HFFc6 (cell line): ENCODE measurements at regions not wholly inside any gene's neighbourhood (a gene's known extent, or its start where the extent isn't known, plus 50 kb on each side); places are given as distances from the start of the nearest gene placed in this dataset.

Experiments
- DNase-seq: peaks from one replicate; pipeline ENCODE4 v3.0.0-alpha.2; 2018
- H3K27ac Mint-ChIP-seq: 2 replicates; pipeline ENCODE4 v1.8.0; 2020; ENCODE audit warnings: mild to moderate bottlenecking, mixed read lengths
- H3K27me3 Mint-ChIP-seq: 2 replicates; pipeline ENCODE4 v1.8.0; 2021; ENCODE audit warnings: mild to moderate bottlenecking, moderate library complexity, mixed read lengths; ENCODE audit not compliant: insufficient read depth
- H3K36me3 Mint-ChIP-seq: 2 replicates; pipeline ENCODE4 v1.8.0; 2021; ENCODE audit warnings: low read depth, mixed read lengths
- H3K4me1 Mint-ChIP-seq: 2 replicates; pipeline ENCODE4 v1.8.0; 2020; ENCODE audit warnings: low read depth, mixed read lengths
- H3K4me3 Mint-ChIP-seq: 2 replicates; pipeline ENCODE4 v1.8.0; 2020; ENCODE audit warnings: mild to moderate bottlenecking, moderate library complexity, mixed read lengths
- H3K9me3 Mint-ChIP-seq: 2 replicates; pipeline ENCODE4 v1.8.0; 2020; ENCODE audit warnings: mild to moderate bottlenecking, mixed read lengths
- CTCF ChIP-seq: fragments of 200-600 bp; sonication (generic); IDR thresholded peaks from 2 replicates; pipeline ENCODE4 v1.5.0; 2021; ENCODE audit warnings: antibody characterized with exemption, mild to moderate bottlenecking

GRCh38 chr13:80957019-80957655 lies 616.2 kb upstream of the SPRY2 start:
- peaks cover 4% of the 10 kb centered on the region; the same call in 1 of the 2 replicates for H3K9me3 Mint-ChIP-seq
- H3K36me3 Mint-ChIP-seq: no peaks in the 10 kb centered on the region
- H3K4me1 Mint-ChIP-seq: no peaks in the 10 kb centered on the region
- H3K27ac Mint-ChIP-seq: no peak overlapping the region
- no peaks in the 10 kb centered on the region for H3K27me3 Mint-ChIP-seq
- H3K4me3 Mint-ChIP-seq: no peak overlapping the region
- no peak for TF ChIP-seq CTCF
- DNase-seq: no peak

- DNase-seq: no peak
- no peaks in the 10 kb centered on the region; the same call in 1 of the 2 replicates for H3K9me3 Mint-ChIP-seq
- no peak overlapping the region for H3K4me3 Mint-ChIP-seq
- no peak for TF ChIP-seq CTCF
- H3K4me1 Mint-ChIP-seq: no peaks in the 10 kb centered on the region
- H3K36me3 Mint-ChIP-seq: no peaks in the 10 kb centered on the region
- H3K27ac Mint-ChIP-seq: no peak overlapping the region
- no peaks in the 10 kb centered on the region for H3K27me3 Mint-ChIP-seq
These were observed 614.6 kb upstream of the SPRY2 start for GRCh38 chr13:80955501-80955900.

- no peaks in the 10 kb centered on the region for H3K27me3 Mint-ChIP-seq
- TF ChIP-seq CTCF: no peak
- H3K27ac Mint-ChIP-seq: no peak overlapping the region
- peaks cover 6% of the 10 kb centered on the region for H3K9me3 Mint-ChIP-seq
- no peak for DNase-seq
- H3K36me3 Mint-ChIP-seq: no peaks in the 10 kb centered on the region
- H3K4me3 Mint-ChIP-seq: no peak overlapping the region
- H3K4me1 Mint-ChIP-seq: no peaks in the 10 kb centered on the region
These were observed 611.2 kb upstream of the SPRY2 start for GRCh38 chr13:80952158-80952557.

GRCh38 chr13:80946008-80946802 lies 605.3 kb upstream of the SPRY2 start:
- no peak overlapping the region for H3K27ac Mint-ChIP-seq
- peaks cover 9% of the 10 kb centered on the region for H3K9me3 Mint-ChIP-seq
- no peak for DNase-seq
- TF ChIP-seq CTCF: no peak
- H3K27me3 Mint-ChIP-seq: no peaks in the 10 kb centered on the region
- H3K4me1 Mint-ChIP-seq: no peaks in the 10 kb centered on the region
- H3K4me3 Mint-ChIP-seq: no peak overlapping the region
- no peaks in the 10 kb centered on the region for H3K36me3 Mint-ChIP-seq

GRCh38 chr13:80945328-80945727 lies 604.4 kb upstream of the SPRY2 start:
- no peak overlapping the region for H3K4me3 Mint-ChIP-seq
- DNase-seq: no peak
- no peaks in the 10 kb centered on the region for H3K27me3 Mint-ChIP-seq
- peaks cover 9% of the 10 kb centered on the region for H3K9me3 Mint-ChIP-seq
- no peaks in the 10 kb centered on the region for H3K36me3 Mint-ChIP-seq
- no peak for TF ChIP-seq CTCF
- no peaks in the 10 kb centered on the region for H3K4me1 Mint-ChIP-seq
- H3K27ac Mint-ChIP-seq: no peak overlapping the region
